Panc1 (cell line): ENCODE measurements at regions not wholly inside any gene's neighbourhood (a gene's known extent, or its start where the extent isn't known, plus 50 kb on each side); places are given as distances from the start of the nearest gene placed in this dataset.

Experiments
- ATAC-seq: fragments of 200-7000 bp; cut with Tn5 transposase; 2 replicates; pipeline ENCODE4 v1.9.1; 2020; ENCODE audit warnings: mild to moderate bottlenecking, moderate library complexity
- BruUV-seq: library from RNA; stranded (reverse); fragments of 400-500 nt; replicated peaks from 2 replicates; lab custom pipeline; 2021; lab: Mats Ljungman, UMichigan
- CTCF ChIA-PET: fragments of 300-600 bp; sonication (Branson Sonifier 250); formaldehyde crosslinking; loops from one replicate; lab custom pipeline; 2022; ENCODE audit warnings: antibody characterized with exemption; lab: Charles Lee
- POLR2A ChIA-PET: fragments of 300-600 bp; sonication (Branson Sonifier 250); formaldehyde crosslinking; loops from one replicate; lab custom pipeline; 2022; ENCODE audit warnings: antibody characterized with exemption; lab: Charles Lee
- DNase-seq: peaks from one replicate; pipeline ENCODE4 v3.0.0-alpha.2; 2010; ENCODE audit warnings: low read depth, low spot score
- H3K27ac ChIP-seq: 2 replicates; pipeline ENCODE4 v1.5.1; 2011; ENCODE audit warnings: mild to moderate bottlenecking, low read length, inconsistent platforms
- H3K27me3 ChIP-seq: fragments of 200-500 bp; sonication (Bioruptor generic); 2 replicates; pipeline ENCODE4 v1.6.0; 2014; ENCODE audit warnings: low read length, inconsistent platforms; ENCODE audit not compliant: control insufficient read depth, insufficient read depth
- H3K36me3 ChIP-seq: fragments of 200-500 bp; sonication (Bioruptor generic); 2 replicates; pipeline ENCODE4 v1.5.1; 2014; ENCODE audit warnings: inconsistent platforms, mild to moderate bottlenecking, low read length, moderate library complexity; ENCODE audit not compliant: control insufficient read depth, insufficient read depth
- H3K4me1 ChIP-seq: 2 replicates; pipeline ENCODE4 v1.5.1; 2011; ENCODE audit warnings: inconsistent platforms, mild to moderate bottlenecking, low read length, moderate library complexity; ENCODE audit not compliant: control insufficient read depth, insufficient read depth
- H3K4me3 ChIP-seq, 2 experiments: 2 replicates each; pipeline ENCODE4 v1.5.1; 2011 to 2012; ENCODE audit warnings: low read depth in 2 of 2, low read length in 2 of 2, mild to moderate bottlenecking in 2 of 2, inconsistent platforms in 1 of 2, moderate library complexity in 1 of 2
- H3K9me3 ChIP-seq: fragments of 200-500 bp; sonication (Bioruptor generic); 2 replicates; pipeline ENCODE4 v1.5.1; 2014; ENCODE audit warnings: low read depth, mild to moderate bottlenecking, inconsistent platforms, low read length, moderate library complexity; ENCODE audit not compliant: control insufficient read depth, insufficient read depth
- POLR2AphosphoS5 ChIP-seq: IDR thresholded peaks from 2 replicates; pipeline ENCODE4 v1.6.1; 2012; ENCODE audit warnings: mild to moderate bottlenecking, low read depth, low read length, moderate library complexity
- SIN3A ChIP-seq: IDR thresholded peaks from 2 replicates; pipeline ENCODE4 v1.6.1; 2012; ENCODE audit warnings: low read depth, mild to moderate bottlenecking, low read length, moderate library complexity, borderline replicate concordance; ENCODE audit not compliant: insufficient read depth
- TCF7L2 ChIP-seq: IDR thresholded peaks from 2 replicates; pipeline ENCODE4 v1.6.1; 2011; ENCODE audit warnings: mild to moderate bottlenecking, low read depth, low read length, inconsistent platforms
- in situ Hi-C: cut with HindIII; loops from 2 replicates; pipeline ENCODE4 v1.10.0; 2016; ENCODE audit warnings: low sequenced_read_pairs, low pct_unique_long_range_greater_than_20kb
- intact Hi-C: fragments of 100-400 bp; cut with micrococcal nuclease; formaldehyde crosslinking; loops from one replicate; pipeline ENCODE4 v1.10.0; 2022; ENCODE audit not compliant: unreplicated experiment
- TF ChIP-seq, protein P1 (sequence below): fragments of 450-650 bp; IDR thresholded peaks from 2 replicates; pipeline ENCODE4 v1.5.1; 2017; ENCODE audit warnings: mild to moderate bottlenecking
- TF ChIP-seq, protein P2 (sequence below), 2 experiments: IDR thresholded peaks; 2 replicates each; pipeline ENCODE4 v1.6.1; 2011 to 2012; ENCODE audit warnings: low read depth in 2 of 2, control low read depth in 1 of 2, low read length in 1 of 2, mild to moderate bottlenecking in 1 of 2, moderate library complexity in 1 of 2; ENCODE audit not compliant: insufficient read depth in 1 of 2

DNA sequence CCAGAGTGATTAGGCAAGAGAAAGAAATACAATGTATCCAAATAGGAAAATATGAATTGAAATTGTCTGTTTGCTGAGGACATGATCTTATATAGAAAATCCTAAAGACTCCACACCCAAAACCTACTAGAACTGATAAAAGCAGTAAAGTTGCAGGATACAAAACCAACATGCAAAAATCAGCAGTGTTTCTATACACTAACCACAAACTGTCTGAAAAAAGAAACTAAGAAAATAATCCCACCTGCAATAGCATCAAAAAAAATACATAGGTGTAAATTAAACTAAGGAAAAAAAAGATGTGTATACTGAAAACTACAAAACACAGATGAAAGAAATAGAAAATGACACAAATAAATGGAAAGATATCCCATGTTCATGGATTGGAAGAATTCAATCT is 203.6 kb upstream of the SETMAR start:
- Histone ChIP-seq H3K9me3 (no peaks in the 10 kb centered on the region), H3K27me3 (no peaks in the 10 kb centered on the region), H3K4me3 (no peak overlapping the region), H3K36me3 (no peaks in the 10 kb centered on the region), H3K4me1 (no peaks in the 10 kb centered on the region), H3K27ac (no peak overlapping the region)
- BruUV-seq = no TSS peak
- ATAC-seq = no peak
- intact Hi-C loops (no loop called here), in situ Hi-C loops (no loop called here)
- no peak for TF ChIP-seq TCF7L2
- TF ChIP-seq, protein P1, sequence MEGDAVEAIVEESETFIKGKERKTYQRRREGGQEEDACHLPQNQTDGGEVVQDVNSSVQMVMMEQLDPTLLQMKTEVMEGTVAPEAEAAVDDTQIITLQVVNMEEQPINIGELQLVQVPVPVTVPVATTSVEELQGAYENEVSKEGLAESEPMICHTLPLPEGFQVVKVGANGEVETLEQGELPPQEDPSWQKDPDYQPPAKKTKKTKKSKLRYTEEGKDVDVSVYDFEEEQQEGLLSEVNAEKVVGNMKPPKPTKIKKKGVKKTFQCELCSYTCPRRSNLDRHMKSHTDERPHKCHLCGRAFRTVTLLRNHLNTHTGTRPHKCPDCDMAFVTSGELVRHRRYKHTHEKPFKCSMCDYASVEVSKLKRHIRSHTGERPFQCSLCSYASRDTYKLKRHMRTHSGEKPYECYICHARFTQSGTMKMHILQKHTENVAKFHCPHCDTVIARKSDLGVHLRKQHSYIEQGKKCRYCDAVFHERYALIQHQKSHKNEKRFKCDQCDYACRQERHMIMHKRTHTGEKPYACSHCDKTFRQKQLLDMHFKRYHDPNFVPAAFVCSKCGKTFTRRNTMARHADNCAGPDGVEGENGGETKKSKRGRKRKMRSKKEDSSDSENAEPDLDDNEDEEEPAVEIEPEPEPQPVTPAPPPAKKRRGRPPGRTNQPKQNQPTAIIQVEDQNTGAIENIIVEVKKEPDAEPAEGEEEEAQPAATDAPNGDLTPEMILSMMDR = no peak
- TF ChIP-seq, protein P2, sequence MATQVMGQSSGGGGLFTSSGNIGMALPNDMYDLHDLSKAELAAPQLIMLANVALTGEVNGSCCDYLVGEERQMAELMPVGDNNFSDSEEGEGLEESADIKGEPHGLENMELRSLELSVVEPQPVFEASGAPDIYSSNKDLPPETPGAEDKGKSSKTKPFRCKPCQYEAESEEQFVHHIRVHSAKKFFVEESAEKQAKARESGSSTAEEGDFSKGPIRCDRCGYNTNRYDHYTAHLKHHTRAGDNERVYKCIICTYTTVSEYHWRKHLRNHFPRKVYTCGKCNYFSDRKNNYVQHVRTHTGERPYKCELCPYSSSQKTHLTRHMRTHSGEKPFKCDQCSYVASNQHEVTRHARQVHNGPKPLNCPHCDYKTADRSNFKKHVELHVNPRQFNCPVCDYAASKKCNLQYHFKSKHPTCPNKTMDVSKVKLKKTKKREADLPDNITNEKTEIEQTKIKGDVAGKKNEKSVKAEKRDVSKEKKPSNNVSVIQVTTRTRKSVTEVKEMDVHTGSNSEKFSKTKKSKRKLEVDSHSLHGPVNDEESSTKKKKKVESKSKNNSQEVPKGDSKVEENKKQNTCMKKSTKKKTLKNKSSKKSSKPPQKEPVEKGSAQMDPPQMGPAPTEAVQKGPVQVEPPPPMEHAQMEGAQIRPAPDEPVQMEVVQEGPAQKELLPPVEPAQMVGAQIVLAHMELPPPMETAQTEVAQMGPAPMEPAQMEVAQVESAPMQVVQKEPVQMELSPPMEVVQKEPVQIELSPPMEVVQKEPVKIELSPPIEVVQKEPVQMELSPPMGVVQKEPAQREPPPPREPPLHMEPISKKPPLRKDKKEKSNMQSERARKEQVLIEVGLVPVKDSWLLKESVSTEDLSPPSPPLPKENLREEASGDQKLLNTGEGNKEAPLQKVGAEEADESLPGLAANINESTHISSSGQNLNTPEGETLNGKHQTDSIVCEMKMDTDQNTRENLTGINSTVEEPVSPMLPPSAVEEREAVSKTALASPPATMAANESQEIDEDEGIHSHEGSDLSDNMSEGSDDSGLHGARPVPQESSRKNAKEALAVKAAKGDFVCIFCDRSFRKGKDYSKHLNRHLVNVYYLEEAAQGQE (IDR thresholded peaks at IDR 0.05; ENCODE audit: insufficient read depth in 1 of 2, low read depth in 2 of 2, low read length in 1 of 2) = no peak
- no peak for DNase-seq
- CTCF ChIA-PET = no interaction called here
- POLR2A ChIA-PET = no interaction called here

DNA sequence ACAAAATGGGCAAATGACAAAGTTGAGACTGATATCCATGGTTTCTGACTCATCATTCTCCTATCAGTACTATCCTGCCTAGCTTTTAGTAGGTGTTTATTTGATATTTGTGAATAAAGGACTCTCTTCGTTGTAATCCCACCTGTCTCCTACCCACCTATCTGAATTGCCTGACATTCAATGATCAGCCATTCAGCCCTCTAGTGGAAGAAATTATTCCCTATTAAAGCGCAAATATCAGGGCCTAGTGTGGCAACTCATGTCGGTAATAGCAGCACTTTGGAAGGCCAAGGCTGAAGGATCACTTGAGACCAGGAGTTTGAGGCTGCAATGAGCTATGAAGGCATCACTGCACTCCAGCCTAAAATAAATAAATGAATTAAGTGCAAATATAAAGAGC is 195.7 kb upstream of the SETMAR start:
- Histone ChIP-seq H3K4me3 (no peak overlapping the region), H3K27ac (no peak overlapping the region), H3K4me1 (no peaks in the 10 kb centered on the region), H3K27me3 (no peaks in the 10 kb centered on the region), H3K9me3 (no peaks in the 10 kb centered on the region), H3K36me3 (no peaks in the 10 kb centered on the region)
- TF ChIP-seq, protein P2 (IDR thresholded peaks at IDR 0.05; ENCODE audit: insufficient read depth in 1 of 2, low read depth in 2 of 2, low read length in 1 of 2) = no peak
- TF ChIP-seq, protein P1 = no peak; the same call in 1 of the 2 replicates
- TF ChIP-seq POLR2AphosphoS5 = no peak
- no peak for TF ChIP-seq SIN3A
- ChIA-PET CTCF (interaction anchor here (0.5 kb wide), 1 partner anchor 477 kb away, joined by 3 read pairs; no protein-coding TSS in a partner anchor), POLR2A (no interaction called here)
- no TSS peak for BruUV-seq
- no peak for DNase-seq
- no peak for ATAC-seq
- in situ Hi-C loops = no loop called here
- intact Hi-C loops = no loop called here
